PC-3 (cell line): ENCODE measurements at regions not wholly inside any gene's neighbourhood (a gene's known extent, or its start where the extent isn't known, plus 50 kb on each side); places are given as distances from the start of the nearest gene placed in this dataset.

Experiments used
- CTCF ChIP-seq: fragments of 300-600 bp; sonication (generic); conservative IDR thresholded peaks from 2 replicates; pipeline ENCODE4 v1.5.1; 2017; ENCODE audit warnings: antibody characterized with exemption, low read depth, mild to moderate bottlenecking, low read length
- EZH2phosphoT487 ChIP-seq: fragments of 300-600 bp; sonication (generic); IDR thresholded peaks from 2 replicates; pipeline ENCODE4 v1.6.1; 2018; ENCODE audit warnings: mild to moderate bottlenecking, antibody characterized with exemption, low read length, borderline replicate concordance

GRCh38 chr18:75129717-75130477 lies 79.0 kb downstream of the PTGR3 start:
- TF ChIP-seq CTCF = no peak
- TF ChIP-seq EZH2phosphoT487 = no peak
